GM18951 (cell line): ENCODE measurements at regions not wholly inside any gene's neighbourhood (a gene's known extent, or its start where the extent isn't known, plus 50 kb on each side); places are given as distances from the start of the nearest gene placed in this dataset.

Experiments used
- POLR2A ChIP-seq: IDR thresholded peaks from 4 replicates; pipeline ENCODE4 v1.6.1; 2011; ENCODE audit warnings: mild to moderate bottlenecking; ENCODE audit not compliant: insufficient read length, insufficient read depth; ENCODE audit errors: extremely low read depth
- in situ Hi-C: fragments of 300-500 bp; cut with MboI; formaldehyde crosslinking; loops from one replicate; pipeline ENCODE4 v1.12.0; 2022; ENCODE audit warnings: low sequenced_read_pairs, mixed read lengths, inconsistent platforms; ENCODE audit not compliant: unreplicated experiment

GRCh38 chr22:49181942-49182341 is 645.7 kb downstream of the BRD1 start:
- TF ChIP-seq POLR2A: no peak
- in situ Hi-C loops: no loop called here

- in situ Hi-C loops: no loop called here
Measured at GRCh38 chr22:49181431-49181830, 646.2 kb downstream of the BRD1 start.

GRCh38 chr22:49180683-49181024 is 647.0 kb downstream of the BRD1 start:
- in situ Hi-C loops: no loop called here

More at GRCh38 chr22:49181431-49181830, 646.2 kb downstream of the BRD1 start:
- TF ChIP-seq POLR2A: no peak

GRCh38 chr22:49179886-49180682 is 647.6 kb downstream of the BRD1 start:
- in situ Hi-C loops: no loop called here
- TF ChIP-seq POLR2A: no peak

More at GRCh38 chr22:49180683-49181024, 647.0 kb downstream of the BRD1 start:
- TF ChIP-seq POLR2A: no peak

GRCh38 chr22:49179175-49179574 is 648.5 kb downstream of the BRD1 start:
- TF ChIP-seq POLR2A: no peak
- in situ Hi-C loops: no loop called here

GRCh38 chr22:49178246-49179005 is 649.2 kb downstream of the BRD1 start:
- in situ Hi-C loops: no loop called here
- no peak for TF ChIP-seq POLR2A

GRCh38 chr22:49177666-49178065 is 650.0 kb downstream of the BRD1 start:
- in situ Hi-C loops: no loop called here
- no peak for TF ChIP-seq POLR2A

GRCh38 chr22:49176956-49177355 is 650.7 kb downstream of the BRD1 start:
- no peak for TF ChIP-seq POLR2A
- in situ Hi-C loops: no loop called here

GRCh38 chr22:49170053-49170452 is 657.6 kb downstream of the BRD1 start:
- in situ Hi-C loops: no loop called here
- no peak for TF ChIP-seq POLR2A

- TF ChIP-seq POLR2A: no peak
- in situ Hi-C loops: no loop called here
Measured at GRCh38 chr22:49169074-49169744, 658.5 kb downstream of the BRD1 start.

- TF ChIP-seq POLR2A: no peak
- in situ Hi-C loops: no loop called here
Measured at GRCh38 chr22:49168219-49168813, 659.4 kb downstream of the BRD1 start.

- in situ Hi-C loops: no loop called here
- no peak for TF ChIP-seq POLR2A
Measured at GRCh38 chr22:49166746-49167145, 660.9 kb downstream of the BRD1 start.

- in situ Hi-C loops: no loop called here
- TF ChIP-seq POLR2A: no peak
Measured at GRCh38 chr22:49166211-49166610, 661.5 kb downstream of the BRD1 start.
